Psoas muscle (tissue), 7 donors: ENCODE measurements at regions not wholly inside any gene's neighbourhood (a gene's known extent, or its start where the extent isn't known, plus 50 kb on each side); places are given as distances from the start of the nearest gene placed in this dataset.
"Not testable (repeated sequence)": the region's sequence is repeated elsewhere in the genome, so short reads cannot be mapped to it uniquely, and the experiment has no call there.

Experiments used
- ATAC-seq, 4 donors: fragments of 200-7000 bp; cut with Tn5 transposase; one replicate each; pipeline ENCODE4 v1.9.1; 2020; ENCODE audit warnings: moderate library complexity in 3 of 4, mild to moderate bottlenecking in 2 of 4
- DNase-seq, 2 donors: peaks; one replicate each; pipeline ENCODE4 v3.0.0-alpha.2; 2020
- H3K27ac ChIP-seq: fragments of 200-600 bp; one replicate; pipeline ENCODE4 v1.8.0; 2022
- H3K27me3 ChIP-seq, 3 donors: fragments of 200-600 bp in 1 of 3; one replicate each; pipeline versions ENCODE4 v1.6.1 to v1.8.0; 2013 to 2022; ENCODE audit warnings: low read length in 2 of 3, mild to moderate bottlenecking in 2 of 3, moderate library complexity in 1 of 3; ENCODE audit not compliant: insufficient read depth in 3 of 3
- H3K36me3 ChIP-seq, 2 donors: fragments of 200-600 bp in 1 of 2; one replicate each; pipeline versions ENCODE4 v1.6.1 to v1.8.0; 2013 to 2022; ENCODE audit warnings: low read depth in 1 of 2, mild to moderate bottlenecking in 1 of 2, moderate library complexity in 1 of 2; ENCODE audit not compliant: insufficient read depth in 1 of 2
- H3K4me1 ChIP-seq: fragments of 200-600 bp; one replicate; pipeline ENCODE4 v1.8.0; 2022
- H3K4me3 ChIP-seq: fragments of 200-600 bp; one replicate; pipeline ENCODE4 v1.8.0; 2022; ENCODE audit warnings: mild to moderate bottlenecking
- H3K9me3 ChIP-seq: fragments of 200-600 bp; one replicate; pipeline ENCODE4 v1.8.0; 2022
- CTCF ChIP-seq: fragments of 200-600 bp; IDR thresholded peaks from one replicate; pipeline ENCODE4 v1.8.0; 2022; ENCODE audit warnings: antibody characterized with exemption
- WGBS, 3 donors: extraction: QIAGEN DNeasy Blood & Tissue Kit; methylation state at CpG; one replicate each; pipeline versions ENCODE4 v1.1.6 to v1.1.7; 2013; 5-methylcytosine and 5-hydroxymethylcytosine counted together
- intact Hi-C, 2 donors: fragments of 100-400 bp; cut with DNase I; formaldehyde crosslinking; loops; one replicate each; pipeline versions ENCODE4 v1.11.0 to v1.14.2; 2022
- donor health status: healthy with polysubstance abuse.
- donor health status: DM: no; HTN: no; CAD: no; lungs with moderate emphysema.
- donor health status: Bipolar disorder and iron deficiency.
- donor health status: healthy.
- donor health status: DM: yes; HTN: yes; CAD: no.
- donor health status: DM: no; HTN: no; CAD: no.
- donor health status: DM: yes; HTN: yes; CAD: no.

GRCh38 chr4:181855307-181855706 is 387.9 kb upstream of the TENM3 start:
- TF ChIP-seq CTCF = no peak
- H3K27ac ChIP-seq = no peak overlapping the region
- no peak overlapping the region for H3K4me3 ChIP-seq
- ATAC-seq = no peak
- H3K4me1 ChIP-seq = no peaks in the 10 kb centered on the region
- H3K27me3 ChIP-seq = peaks cover 0 to 3% (median 0%) of the 10 kb centered on the region in 3 donors
- WGBS, 3 donors = 58 to 68% (median 61%) methylated on average over 1 of the region's 1 CpG
- no peaks in the 10 kb centered on the region for H3K9me3 ChIP-seq
- H3K36me3 ChIP-seq = no peaks in the 10 kb centered on the region
- intact Hi-C loops = no loop called here
- DNase-seq = no peak

- ATAC-seq, H3K27ac ChIP-seq, H3K4me3 ChIP-seq, intact Hi-C loops, H3K36me3 ChIP-seq, H3K4me1 ChIP-seq, H3K27me3 ChIP-seq, DNase-seq, H3K9me3 ChIP-seq: not testable (repeated sequence)
- WGBS, 3 donors = 91 to 93% (median 93%) methylated on average over 1 of the region's 1 CpG
Measured at GRCh38 chr4:181857471-181857870, 385.7 kb upstream of the TENM3 start.

GRCh38 chr4:181858741-181859140 is 384.5 kb upstream of the TENM3 start:
- TF ChIP-seq CTCF = no peak
- Histone ChIP-seq H3K27ac (no peak overlapping the region), H3K36me3 (no peaks in the 10 kb centered on the region), H3K27me3 (peaks cover 0 to 3% (median 0%) of the 10 kb centered on the region in 3 donors), H3K4me3 (no peak overlapping the region), H3K4me1 (no peaks in the 10 kb centered on the region), H3K9me3 (no peaks in the 10 kb centered on the region)
- intact Hi-C loops = no loop called here
- ATAC-seq (no peak), DNase-seq (no peak)
- WGBS, 3 donors = 72 to 74% (median 72%) methylated on average over 4 of the region's 4 CpGs

GRCh38 chr4:181859439-181859838 is 383.8 kb upstream of the TENM3 start:
- ATAC-seq (no peak), DNase-seq (no peak)
- Histone ChIP-seq H3K9me3 (no peaks in the 10 kb centered on the region), H3K36me3 (no peaks in the 10 kb centered on the region), H3K4me3 (no peak overlapping the region), H3K27ac (no peak overlapping the region), H3K27me3 (peaks cover 0 to 3% (median 0%) of the 10 kb centered on the region in 3 donors), H3K4me1 (no peaks in the 10 kb centered on the region)
- 73 to 78% (median 74%) methylated on average over 2 of the region's 2 CpGs for WGBS, 3 donors
- no peak for TF ChIP-seq CTCF
- intact Hi-C loops = no loop called here

GRCh38 chr4:181860157-181860556 is 383.0 kb upstream of the TENM3 start:
- Histone ChIP-seq H3K27me3 (peaks cover 0 to 3% (median 0%) of the 10 kb centered on the region in 3 donors), H3K4me1 (no peaks in the 10 kb centered on the region), H3K9me3 (no peaks in the 10 kb centered on the region), H3K27ac (no peak overlapping the region), H3K4me3 (no peak overlapping the region), H3K36me3 (no peaks in the 10 kb centered on the region)
- DNase-seq (no peak), ATAC-seq (no peak)
- intact Hi-C loops = no loop called here
- 23 to 27% (median 24%) methylated on average over 7 of the region's 7 CpGs for WGBS, 3 donors
- TF ChIP-seq CTCF = no peak
